Loucy (cell line): ENCODE measurements at regions not wholly inside any gene's neighbourhood (a gene's known extent, or its start where the extent isn't known, plus 50 kb on each side); places are given as distances from the start of the nearest gene placed in this dataset.

ENCODE experiments used
- H2AFZ ChIP-seq: fragments of 200-600 bp; sonication (generic); 2 replicates; pipeline ENCODE4 v1.6.0; 2016; ENCODE audit warnings: antibody characterized with exemption, mild to moderate bottlenecking, low read length, moderate library complexity
- H3F3A ChIP-seq: fragments of 200-600 bp; 2 replicates; pipeline ENCODE4 v1.6.0; 2016; ENCODE audit warnings: antibody characterized with exemption, low read depth, mild to moderate bottlenecking
- H3K27me3 ChIP-seq: fragments of 200-600 bp; sonication (generic); 2 replicates; pipeline ENCODE4 v1.6.1; 2014; ENCODE audit warnings: low read length, mild to moderate bottlenecking; ENCODE audit not compliant: insufficient read depth, poor library complexity, severe bottlenecking
- H3K36me3 ChIP-seq: fragments of 200-600 bp; sonication (generic); 2 replicates; pipeline ENCODE4 v1.6.1; 2016; ENCODE audit warnings: low read length; ENCODE audit not compliant: insufficient read depth
- H3K4me1 ChIP-seq: fragments of 200-600 bp; sonication (generic); 2 replicates; pipeline ENCODE4 v1.5.1; 2014; ENCODE audit warnings: low read length, mild to moderate bottlenecking; ENCODE audit not compliant: insufficient read depth, poor library complexity, severe bottlenecking
- H3K4me2 ChIP-seq: fragments of 200-600 bp; sonication (generic); 2 replicates; pipeline ENCODE4 v1.6.0; 2014; ENCODE audit warnings: antibody characterized with exemption, low read length, low read depth, mild to moderate bottlenecking; ENCODE audit not compliant: poor library complexity, severe bottlenecking
- H3K4me3 ChIP-seq: fragments of 200-600 bp; sonication (generic); 2 replicates; pipeline ENCODE4 v1.5.1; 2014; ENCODE audit warnings: low read length, mild to moderate bottlenecking, mixed read lengths; ENCODE audit not compliant: poor library complexity, severe bottlenecking
- H3K79me2 ChIP-seq: fragments of 200-600 bp; sonication (generic); 2 replicates; pipeline ENCODE4 v1.6.1; 2014; ENCODE audit warnings: low read length; ENCODE audit not compliant: insufficient read depth
- H3K9ac ChIP-seq: fragments of 200-600 bp; sonication (generic); 2 replicates; pipeline ENCODE4 v1.6.0; 2014; ENCODE audit warnings: mild to moderate bottlenecking, low read depth, low read length, moderate library complexity; ENCODE audit not compliant: poor library complexity, severe bottlenecking
- H3K9me2 ChIP-seq: fragments of 200-600 bp; sonication (generic); replicated peaks from 2 replicates; pipeline ENCODE4 v1.6.1; 2016; ENCODE audit warnings: low read depth, low read length, mixed read lengths
- H3K9me3 ChIP-seq: fragments of 200-600 bp; sonication (generic); 2 replicates; pipeline ENCODE4 v1.6.1; 2014; ENCODE audit warnings: mild to moderate bottlenecking, antibody characterized with exemption, low read length, low read depth; ENCODE audit not compliant: insufficient read depth
- H4K20me1 ChIP-seq: fragments of 200-600 bp; sonication (generic); 2 replicates; pipeline ENCODE4 v1.6.0; 2014; ENCODE audit warnings: antibody characterized with exemption, low read length, mild to moderate bottlenecking; ENCODE audit not compliant: insufficient read depth, poor library complexity, severe bottlenecking
- CTCF ChIP-seq: fragments of 200-600 bp; sonication (generic); conservative IDR thresholded peaks from 2 replicates; pipeline ENCODE4 v1.5.1; 2014; ENCODE audit warnings: mild to moderate bottlenecking, antibody characterized with exemption, low read length
- EZH2phosphoT487 ChIP-seq: fragments of 200-600 bp; IDR thresholded peaks from 2 replicates; pipeline ENCODE4 v1.6.1; 2018; ENCODE audit warnings: antibody characterized with exemption, mild to moderate bottlenecking, moderate library complexity, borderline replicate concordance

- Histone ChIP-seq H3K36me3 (no peaks in the 10 kb centered on the region), H3K9me2 (no peaks in the 10 kb centered on the region)
Measured at GRCh38 chr22:34738661-34739400, 327.1 kb upstream of the ISX start.

GRCh38 chr22:34743110-34743751 lies 322.7 kb upstream of the ISX start:
- Histone ChIP-seq H3K79me2 (no peaks in the 10 kb centered on the region), H4K20me1 (no peaks in the 10 kb centered on the region), H3K9me2 (no peaks in the 10 kb centered on the region), H3K4me3 (no peak overlapping the region), H3F3A (no peaks in the 10 kb centered on the region), H3K36me3 (no peaks in the 10 kb centered on the region), H3K4me2 (no peak overlapping the region), H3K27me3 (no peaks in the 10 kb centered on the region), H2AFZ (no peak overlapping the region), H3K4me1 (no peaks in the 10 kb centered on the region), H3K9ac (no peak overlapping the region), H3K9me3 (no peaks in the 10 kb centered on the region)
- TF ChIP-seq EZH2phosphoT487 (no peak), CTCF (no peak)

More at GRCh38 chr22:34738661-34739400, 327.1 kb upstream of the ISX start:
- H3K4me3 ChIP-seq = no peak overlapping the region
- no peaks in the 10 kb centered on the region for H4K20me1 ChIP-seq
- H3K27me3 ChIP-seq = no peaks in the 10 kb centered on the region
- no peak overlapping the region for H2AFZ ChIP-seq
- H3K4me1 ChIP-seq = no peaks in the 10 kb centered on the region
- no peak overlapping the region for H3K4me2 ChIP-seq
- H3K79me2 ChIP-seq = no peaks in the 10 kb centered on the region
- H3F3A ChIP-seq = no peaks in the 10 kb centered on the region
- no peaks in the 10 kb centered on the region for H3K9me3 ChIP-seq
- no peak overlapping the region for H3K9ac ChIP-seq
- TF ChIP-seq CTCF (no peak), EZH2phosphoT487 (no peak)

GRCh38 chr22:34760276-34761008 lies 305.5 kb upstream of the ISX start:
- H3K79me2 ChIP-seq = no peaks in the 10 kb centered on the region
- no peak for TF ChIP-seq EZH2phosphoT487
- TF ChIP-seq CTCF = no peak
- 0 out of 2 replicates have a peak, but pooled peaks cover 4% of the 10 kb centered on the region for H3K9me3 ChIP-seq
- no peaks in the 10 kb centered on the region for H3F3A ChIP-seq
- H3K4me3 ChIP-seq = no peak overlapping the region
- H3K9ac ChIP-seq = no peak overlapping the region
- no peak overlapping the region for H2AFZ ChIP-seq
- H3K4me1 ChIP-seq = no peaks in the 10 kb centered on the region
- H3K27me3 ChIP-seq = no peaks in the 10 kb centered on the region
- H3K4me2 ChIP-seq = no peak overlapping the region
- H3K36me3 ChIP-seq = no peaks in the 10 kb centered on the region
- no peaks in the 10 kb centered on the region for H3K9me2 ChIP-seq
- no peaks in the 10 kb centered on the region for H4K20me1 ChIP-seq
